ENCODE measurements at regions not wholly inside any gene's neighbourhood (a gene's known extent, or its start where the extent isn't known, plus 50 kb on each side); places are given as distances from the start of the nearest gene placed in this dataset.

GRCh38 chr10:7493996-7494395 lies 83.2 kb upstream of the SFMBT2 start:
- no peak overlapping the region for H3K27ac ChIP-seq (ENCODE audit: low read depth, low read length)
- H3K9ac ChIP-seq (ENCODE audit: low read length): no peak overlapping the region
- no peaks in the 10 kb centered on the region for H3K36me3 ChIP-seq (ENCODE audit: low read length)
- H3K4me2 ChIP-seq (ENCODE audit: low read depth, low read length, poor library complexity, severe bottlenecking): no peak overlapping the region
- no peaks in the 10 kb centered on the region for H3F3A ChIP-seq (ENCODE audit: insufficient read depth)
- no peaks in the 10 kb centered on the region for H3K9me2 ChIP-seq (replicated peaks; ENCODE audit: insufficient read depth, low read length)
- no peak overlapping the region for H2AFZ ChIP-seq (ENCODE audit: low read depth, low read length, severe bottlenecking)
- H3K27me3 ChIP-seq (ENCODE audit: low read length): no peaks in the 10 kb centered on the region
- TF ChIP-seq EZH2phosphoT487 (conservative IDR thresholded peaks at IDR 0.05; ENCODE audit: low read length) (no peak), CTCF (IDR thresholded peaks at IDR 0.05; ENCODE audit: insufficient read depth, low read length, poor library complexity, severe bottlenecking) (no peak)
- no peaks in the 10 kb centered on the region for H3K79me2 ChIP-seq (ENCODE audit: insufficient read depth, low read length)
- H4K20me1 ChIP-seq (ENCODE audit: low read depth, low read length): no peaks in the 10 kb centered on the region
- no peak overlapping the region for H3K4me3 ChIP-seq (ENCODE audit: insufficient read depth, low read length, poor library complexity, severe bottlenecking)
- no peaks in the 10 kb centered on the region for H3K9me3 ChIP-seq (ENCODE audit: insufficient read depth, low read length)

GRCh38 chr10:7492660-7493046 lies 81.8 kb upstream of the SFMBT2 start:
- no peaks in the 10 kb centered on the region for H3K27me3 ChIP-seq (ENCODE audit: low read length)
- no peak overlapping the region for H2AFZ ChIP-seq (ENCODE audit: low read depth, low read length, severe bottlenecking)
- no peaks in the 10 kb centered on the region for H3K79me2 ChIP-seq (ENCODE audit: insufficient read depth, low read length)
- H4K20me1 ChIP-seq (ENCODE audit: low read depth, low read length): no peaks in the 10 kb centered on the region
- peak overlapping the region; percentile 49 for H3K4me2 ChIP-seq (ENCODE audit: low read depth, low read length, poor library complexity, severe bottlenecking)
- no peak overlapping the region for H3K9ac ChIP-seq (ENCODE audit: low read length)
- H3F3A ChIP-seq (ENCODE audit: insufficient read depth): no peaks in the 10 kb centered on the region
- H3K36me3 ChIP-seq (ENCODE audit: low read length): no peaks in the 10 kb centered on the region
- H3K9me3 ChIP-seq (ENCODE audit: insufficient read depth, low read length): no peaks in the 10 kb centered on the region
- no peak overlapping the region for H3K27ac ChIP-seq (ENCODE audit: low read depth, low read length)
- no peak overlapping the region for H3K4me3 ChIP-seq (ENCODE audit: insufficient read depth, low read length, poor library complexity, severe bottlenecking)
- no peaks in the 10 kb centered on the region for H3K9me2 ChIP-seq (replicated peaks; ENCODE audit: insufficient read depth, low read length)
- TF ChIP-seq CTCF (IDR thresholded peaks at IDR 0.05; ENCODE audit: insufficient read depth, low read length, poor library complexity, severe bottlenecking) (no peak), EZH2phosphoT487 (conservative IDR thresholded peaks at IDR 0.05; ENCODE audit: low read length) (no peak)

- TF ChIP-seq EZH2phosphoT487 (conservative IDR thresholded peaks at IDR 0.05; ENCODE audit: low read length) (no peak), CTCF (IDR thresholded peaks at IDR 0.05; ENCODE audit: insufficient read depth, low read length, poor library complexity, severe bottlenecking) (no peak)
- no peak overlapping the region; the same call in 1 of the 2 replicates for H3K27ac ChIP-seq (ENCODE audit: low read depth, low read length)
- no peaks in the 10 kb centered on the region for H3K9me2 ChIP-seq (replicated peaks; ENCODE audit: insufficient read depth, low read length)
- H3K4me2 ChIP-seq (ENCODE audit: low read depth, low read length, poor library complexity, severe bottlenecking): peak overlapping the region; percentile 49
- no peak overlapping the region for H3K9ac ChIP-seq (ENCODE audit: low read length)
- no peak overlapping the region for H2AFZ ChIP-seq (ENCODE audit: low read depth, low read length, severe bottlenecking)
- H3K9me3 ChIP-seq (ENCODE audit: insufficient read depth, low read length): no peaks in the 10 kb centered on the region
- H3K79me2 ChIP-seq (ENCODE audit: insufficient read depth, low read length): no peaks in the 10 kb centered on the region
- no peaks in the 10 kb centered on the region for H3K27me3 ChIP-seq (ENCODE audit: low read length)
- no peak overlapping the region for H3K4me3 ChIP-seq (ENCODE audit: insufficient read depth, low read length, poor library complexity, severe bottlenecking)
- no peaks in the 10 kb centered on the region for H3K36me3 ChIP-seq (ENCODE audit: low read length)
- H3F3A ChIP-seq (ENCODE audit: insufficient read depth): peaks cover under 1% of the 10 kb centered on the region; the same call in 1 of the 2 replicates
- H4K20me1 ChIP-seq (ENCODE audit: low read depth, low read length): no peaks in the 10 kb centered on the region
Measured at GRCh38 chr10:7491949-7492659, 81.3 kb upstream of the SFMBT2 start.
